ENCODE measurements at regions not wholly inside any gene's neighbourhood (a gene's known extent, or its start where the extent isn't known, plus 50 kb on each side); places are given as distances from the start of the nearest gene placed in this dataset.
"Not testable (repeated sequence)": the region's sequence is repeated elsewhere in the genome, so short reads cannot be mapped to it uniquely, and the experiment has no call there.

- DNase-seq, result no peak
Observed at GRCh38 chr5:62825623-62826220, 247.1 kb downstream of the LRRC70 start.

DNA sequence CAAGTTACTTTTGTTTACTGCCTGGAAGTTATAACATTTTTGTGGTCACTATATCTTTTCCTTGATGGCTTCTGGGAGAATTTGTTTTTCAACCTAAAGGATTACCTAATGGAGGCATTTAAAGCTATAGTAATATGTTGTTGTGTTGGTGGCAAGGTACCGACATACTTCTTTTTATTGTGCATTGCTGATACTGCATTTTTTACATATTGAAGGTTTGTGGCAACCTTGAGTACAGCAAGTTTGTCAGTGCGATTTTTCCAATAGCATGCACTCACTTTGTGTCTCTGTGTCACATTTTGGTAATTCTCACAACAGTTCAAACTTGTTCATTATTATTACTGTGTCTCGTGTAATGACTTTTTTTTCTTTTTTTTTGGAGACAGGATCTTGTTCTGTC is 246.3 kb downstream of the LRRC70 start:
- DNase-seq, result no peak

GRCh38 chr5:62817043-62817442 is 238.4 kb downstream of the LRRC70 start:
- not testable (repeated sequence) for DNase-seq

DNA sequence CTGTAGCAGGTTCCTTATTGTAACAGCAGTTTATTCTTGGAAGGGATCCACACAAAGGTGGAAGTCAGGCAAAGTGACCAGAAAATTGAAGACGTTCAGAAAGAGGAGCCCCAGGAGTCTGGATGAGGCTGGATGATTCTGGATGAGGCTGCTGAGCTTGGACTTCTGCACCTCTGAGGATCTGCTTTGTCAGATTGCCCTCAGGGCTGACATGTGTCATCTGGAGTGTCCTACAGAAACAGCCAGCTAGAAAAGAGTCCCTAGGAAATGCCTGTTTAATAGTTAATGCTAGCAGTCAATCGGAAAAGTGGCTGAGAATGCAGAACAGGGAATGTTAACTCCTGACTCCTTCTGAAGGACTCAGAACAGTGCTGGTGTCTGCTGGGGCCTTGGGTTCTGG is 236.4 kb downstream of the LRRC70 start:
- DNase-seq, result no peak

DNA sequence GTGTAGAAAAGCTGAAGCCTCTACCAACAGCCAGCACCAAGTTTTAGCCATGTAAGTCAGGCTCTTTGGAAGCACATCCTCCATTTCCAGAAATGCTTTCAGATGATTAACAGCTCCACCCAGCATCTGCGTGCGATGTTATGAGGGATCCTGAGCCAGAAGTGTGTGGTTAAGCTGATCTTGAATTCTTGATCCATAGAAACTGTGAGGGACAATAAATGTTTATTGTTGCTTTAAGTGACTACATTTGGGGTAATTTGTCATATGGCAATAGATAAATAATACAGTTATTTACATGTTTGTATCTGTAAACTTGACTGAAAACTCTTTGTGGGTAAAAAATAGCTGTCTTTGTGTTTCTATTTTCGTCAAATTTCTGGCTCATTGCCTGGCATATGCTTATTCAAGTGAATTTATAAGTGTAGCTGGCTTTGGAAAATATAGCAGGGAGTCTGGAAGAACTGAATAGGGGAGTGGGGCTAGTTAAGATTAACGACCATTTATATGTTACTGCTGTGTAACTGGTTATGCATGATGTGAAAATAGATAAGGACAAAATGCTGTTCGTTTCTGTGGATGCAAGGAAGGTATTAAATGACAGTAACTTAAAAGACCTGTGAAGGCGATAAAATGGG is 234.1 kb downstream of the LRRC70 start:
- DNase-seq, result no peak

GRCh38 chr5:62804819-62805218 is 226.2 kb downstream of the LRRC70 start:
- not testable (repeated sequence) for DNase-seq

DNA sequence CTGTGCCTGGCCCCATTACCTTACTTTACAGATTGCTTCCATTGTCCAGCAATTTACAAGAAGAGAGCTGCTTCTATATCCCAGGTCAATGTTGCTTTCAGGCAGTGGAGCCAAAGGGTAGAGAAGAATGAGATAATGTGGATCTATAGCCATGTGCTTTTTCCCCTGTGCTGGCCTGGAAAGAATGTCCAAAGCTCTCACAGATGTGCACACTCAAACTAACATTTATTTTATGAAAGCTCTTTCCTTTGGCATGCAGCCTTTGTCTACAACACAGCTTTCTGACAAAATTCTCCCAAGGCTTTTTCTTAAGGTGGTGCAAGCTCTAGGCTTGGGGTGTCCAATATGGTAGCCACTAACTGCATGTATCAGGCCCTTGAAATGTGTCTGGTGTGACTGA is 217.3 kb downstream of the LRRC70 start:
- no peak for DNase-seq

- DNase-seq, result no peak
Observed at GRCh38 chr5:62794456-62794855, 215.8 kb downstream of the LRRC70 start.

DNA sequence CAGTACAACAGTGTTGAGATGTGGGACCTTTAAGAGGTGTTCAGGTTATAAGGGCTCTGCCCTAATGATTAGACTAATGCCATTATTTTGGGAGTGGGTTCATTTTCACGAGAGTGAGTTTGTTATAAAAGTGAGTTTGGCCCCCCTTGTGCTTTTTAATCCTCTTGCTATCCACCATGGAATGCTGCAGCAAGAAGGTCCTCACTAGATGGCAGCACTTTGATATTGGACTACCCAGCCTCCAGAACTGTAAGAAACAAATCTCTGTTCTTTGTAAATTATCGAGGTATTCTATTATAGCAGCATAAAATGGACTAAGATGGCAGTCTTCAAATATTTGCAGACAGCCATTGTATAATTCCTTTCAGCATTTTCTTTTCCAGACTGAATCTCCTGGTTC is 212.4 kb downstream of the LRRC70 start:
- peak; percentile 21 for DNase-seq

DNA sequence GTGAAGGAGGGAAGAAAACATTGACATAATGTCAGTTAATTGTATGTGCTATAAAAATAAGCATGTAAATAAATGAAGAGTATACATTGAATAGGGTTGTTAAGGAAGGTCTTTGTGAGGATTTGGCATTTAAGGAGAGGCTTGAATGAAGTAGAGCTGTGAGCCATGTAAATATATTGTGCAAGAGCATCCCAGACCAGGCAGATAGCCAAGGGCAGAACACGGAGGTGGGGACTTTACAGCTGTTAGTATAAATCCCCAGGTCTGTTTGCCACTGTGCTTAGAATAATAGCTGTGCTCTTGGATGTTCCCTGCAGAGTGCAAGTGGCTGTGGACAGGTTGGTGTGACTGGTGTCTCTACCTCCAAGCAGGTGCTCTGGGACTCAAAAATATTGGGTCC is 211.7 kb downstream of the LRRC70 start:
- no peak for DNase-seq

GRCh38 chr5:62786099-62786498 is 207.5 kb downstream of the LRRC70 start:
- no peak for DNase-seq

GRCh38 chr5:62785588-62785987 is 207.0 kb downstream of the LRRC70 start:
- no peak for DNase-seq

GRCh38 chr5:62783374-62784057 is 204.9 kb downstream of the LRRC70 start:
- DNase-seq, result no peak

DNA sequence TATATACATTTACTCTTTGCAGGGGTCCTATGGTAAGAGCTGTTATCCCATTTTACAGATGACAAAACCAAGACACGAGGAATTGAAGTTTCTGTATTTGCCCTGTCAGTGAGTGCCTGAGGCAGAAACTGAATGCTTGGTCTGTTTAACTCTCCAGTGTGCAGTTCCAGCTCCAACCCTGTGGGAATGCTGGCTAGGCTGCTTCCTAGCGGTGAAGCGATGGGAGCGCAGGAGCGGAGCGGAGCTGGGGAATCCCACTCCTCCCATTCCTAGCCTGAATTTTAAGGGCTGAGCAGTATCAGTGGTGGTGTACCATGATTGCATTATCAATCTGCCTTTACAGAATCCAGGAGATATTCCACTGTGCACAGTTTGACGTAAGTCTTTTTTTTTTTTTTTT is 202.3 kb downstream of the LRRC70 start:
- DNase-seq, result no peak

DNA sequence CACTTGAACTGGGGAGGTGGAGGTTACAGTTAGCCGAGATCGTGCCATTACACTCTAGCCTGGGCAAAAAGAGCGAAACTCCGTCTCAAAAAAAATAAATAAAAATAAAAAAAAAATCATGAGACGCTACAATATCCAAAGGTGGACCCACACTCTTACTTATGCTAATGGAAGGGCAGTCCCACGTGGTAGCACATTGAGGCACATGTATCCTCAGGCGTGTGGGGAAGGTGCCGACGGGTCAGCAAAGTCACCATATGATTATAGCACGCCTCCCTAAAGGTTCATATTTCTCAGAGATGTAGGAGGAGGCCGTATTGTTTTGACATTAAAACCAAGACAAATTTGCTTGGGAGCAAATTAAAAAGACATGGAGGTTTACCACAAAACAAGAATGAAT is 201.6 kb downstream of the LRRC70 start:
- DNase-seq, result no peak

- DNase-seq, result peak; percentile 74
Observed at GRCh38 chr5:62779010-62779422, 200.4 kb downstream of the LRRC70 start.

- no peak for DNase-seq
Observed at GRCh38 chr5:62778316-62779009, 199.8 kb downstream of the LRRC70 start.

DNA sequence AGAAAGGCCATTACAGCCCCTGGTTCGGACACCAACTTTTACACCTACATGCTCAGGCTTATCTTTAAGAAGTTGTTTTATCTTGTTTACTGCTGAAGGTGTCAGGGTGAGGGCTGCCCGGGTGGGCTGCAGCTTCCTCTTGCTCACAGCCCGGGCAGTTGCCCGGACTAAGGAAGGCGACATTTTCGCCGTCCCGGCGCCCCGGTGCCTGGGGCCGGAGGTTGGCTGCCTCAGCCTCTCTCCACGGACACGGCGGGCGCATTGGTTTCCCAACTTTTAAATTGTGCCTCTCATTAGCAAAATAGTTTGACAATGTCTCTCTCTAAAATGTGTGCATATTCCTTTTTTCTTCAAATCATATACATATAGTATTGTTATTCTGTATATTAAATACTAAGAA is 198.5 kb downstream of the LRRC70 start:
- not testable (repeated sequence) for DNase-seq

DNA sequence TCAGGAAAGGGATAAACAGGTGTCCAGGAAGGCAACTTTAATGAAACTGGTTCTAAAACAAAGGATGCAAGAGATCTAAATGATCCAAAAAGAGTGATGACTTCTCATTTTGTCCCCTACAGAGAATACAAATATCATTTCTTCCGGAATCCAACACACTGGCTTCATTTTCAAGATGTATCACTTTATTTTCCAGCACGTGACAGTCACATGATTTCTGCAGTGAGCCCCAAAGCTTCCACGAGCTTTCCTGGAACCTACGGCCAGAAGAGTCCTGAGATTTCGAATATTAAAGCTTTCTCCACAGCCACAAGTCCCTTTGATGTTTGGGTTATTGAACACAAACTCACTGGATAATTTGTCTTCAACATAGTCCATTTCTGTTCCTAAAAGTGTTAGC is 198.0 kb downstream of the LRRC70 start:
- not testable (repeated sequence) for DNase-seq

DNA sequence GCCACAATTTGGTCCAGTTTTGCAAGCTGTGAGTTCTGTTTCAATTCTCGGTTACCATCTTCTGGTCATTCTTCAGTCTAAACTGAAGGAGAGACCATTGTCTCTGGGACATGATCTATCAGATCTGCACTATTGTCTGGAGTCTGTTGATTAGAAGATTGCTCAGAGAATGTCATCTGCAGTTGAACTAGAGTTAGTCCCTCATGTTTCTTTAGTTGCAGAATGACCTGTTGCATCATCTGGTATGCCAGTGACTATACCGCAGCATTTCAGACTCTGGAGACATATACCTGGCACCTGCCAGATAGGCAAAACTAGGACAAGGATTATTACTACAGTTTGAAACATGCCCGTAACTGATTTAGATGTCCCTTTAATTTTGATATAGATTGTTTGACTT is 194.8 kb downstream of the LRRC70 start:
- no peak for DNase-seq

GRCh38 chr5:62771341-62771740 is 192.7 kb downstream of the LRRC70 start:
- DNase-seq, result no peak

DNA sequence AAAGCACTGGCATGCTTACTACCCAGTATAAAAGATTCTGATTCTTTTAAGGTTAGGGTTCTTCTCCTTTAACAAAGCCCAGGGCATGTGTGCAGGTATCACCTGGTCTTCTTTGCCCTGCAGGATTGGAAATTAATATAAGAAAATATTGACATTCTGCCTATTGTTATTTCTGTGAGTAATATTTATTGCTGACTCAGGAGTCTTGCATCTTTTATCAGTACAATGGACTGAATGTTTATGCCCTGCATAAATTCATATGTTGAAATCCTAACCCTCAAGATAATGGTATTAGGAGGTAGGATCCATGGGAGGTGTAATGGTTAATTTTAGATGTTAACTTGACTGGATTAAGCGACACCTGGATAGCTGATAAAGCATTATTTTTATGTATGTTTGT is 189.0 kb downstream of the LRRC70 start:
- DNase-seq, result no peak

DNA sequence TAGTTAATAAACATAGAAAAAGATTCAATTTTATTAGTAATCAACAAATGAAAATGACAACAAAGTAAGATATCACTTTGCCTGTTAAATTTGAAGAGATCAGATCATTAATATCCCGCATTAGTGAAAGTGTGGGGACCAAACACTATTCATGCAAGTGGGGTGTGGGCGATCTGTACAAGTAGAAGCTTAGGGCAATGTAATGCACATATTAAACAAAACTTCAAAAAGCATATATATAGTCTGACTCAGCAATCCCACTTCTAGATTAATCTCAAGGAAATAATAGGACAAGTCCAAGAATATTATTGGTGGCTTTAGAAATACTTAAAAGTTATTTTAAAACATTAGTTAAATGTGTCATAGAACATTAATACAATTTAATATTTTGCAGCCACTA is 188.5 kb downstream of the LRRC70 start:
- no peak for DNase-seq

- no peak for DNase-seq
Observed at GRCh38 chr5:62762503-62762902, 183.9 kb downstream of the LRRC70 start.

Measured in dermis blood vessel endothelial cell (primary cell).